A549 (cell line): ENCODE measurements at regions not wholly inside any gene's neighbourhood (a gene's known extent, or its start where the extent isn't known, plus 50 kb on each side); places are given as distances from the start of the nearest gene placed in this dataset.

Source experiments
- BHLHE40 ChIP-seq: IDR thresholded peaks from 2 replicates; pipeline ENCODE4 v1.6.1; 2012; ENCODE audit warnings: low read depth, low read length, inconsistent platforms
- EP300 ChIP-seq, 2 experiments: fragments of >200 bp; sonication (Bioruptor Twin); formaldehyde crosslinking; IDR thresholded peaks; 2 replicates in 1 of 2; 3 replicates in 1 of 2; pipeline ENCODE4 v1.6.1; 2016 to 2017
- GATA3 ChIP-seq: IDR thresholded peaks from 2 replicates; pipeline ENCODE4 v1.6.1; 2012; ENCODE audit warnings: borderline replicate concordance
- HOXA7 ChIP-seq: fragments of 250-450 bp; sonication (Bioruptor Pico); IDR thresholded peaks from 2 replicates; pipeline ENCODE4 v1.5.0; 2020; ENCODE audit warnings: mild to moderate bottlenecking, moderate library complexity
- KDM1A ChIP-seq: fragments of 200-600 bp; sonication (generic); IDR thresholded peaks from 2 replicates; pipeline ENCODE4 v1.6.1; 2016; ENCODE audit warnings: low read depth, mild to moderate bottlenecking
- MYC ChIP-seq: IDR thresholded peaks from 2 replicates; pipeline ENCODE4 v1.6.1; 2012; ENCODE audit warnings: mild to moderate bottlenecking, inconsistent platforms, low read length, improper control_type of control experiment, borderline replicate concordance
- RARB ChIP-seq: fragments of 250-450 bp; sonication (Bioruptor Pico); IDR thresholded peaks from 2 replicates; pipeline ENCODE4 v1.8.0; 2021; ENCODE audit warnings: mild to moderate bottlenecking, moderate library complexity
- REST ChIP-seq: fragments of 200-600 bp; sonication (generic); IDR thresholded peaks from 2 replicates; pipeline ENCODE4 v1.6.1; 2016; ENCODE audit warnings: antibody characterized with exemption, mild to moderate bottlenecking, moderate library complexity
- RFX5 ChIP-seq: fragments of 450-650 bp; IDR thresholded peaks from 2 replicates; pipeline ENCODE4 v1.7.1; 2014; ENCODE audit warnings: antibody characterized with exemption, mild to moderate bottlenecking, moderate library complexity
- RNF2 ChIP-seq: fragments of 200-600 bp; sonication (generic); IDR thresholded peaks from 2 replicates; pipeline ENCODE4 v1.6.1; 2016; ENCODE audit warnings: low read depth, mild to moderate bottlenecking, antibody characterized with exemption, moderate library complexity, borderline replicate concordance
- TP53 ChIP-seq: fragments of 250-450 bp; sonication (Bioruptor Pico); IDR thresholded peaks from 2 replicates; pipeline ENCODE4 v1.5.0; 2021; ENCODE audit warnings: mild to moderate bottlenecking, moderate library complexity
- ZSCAN20 ChIP-seq: fragments of 250-450 bp; sonication (Bioruptor Pico); IDR thresholded peaks from 2 replicates; pipeline ENCODE4 v1.8.0; 2022; ENCODE audit warnings: mild to moderate bottlenecking, moderate library complexity
- TF ChIP-seq, protein P1 (sequence below): fragments of >200 bp; sonication (Bioruptor Twin); formaldehyde crosslinking; IDR thresholded peaks from 3 replicates; pipeline ENCODE4 v1.5.1; 2016

DNA sequence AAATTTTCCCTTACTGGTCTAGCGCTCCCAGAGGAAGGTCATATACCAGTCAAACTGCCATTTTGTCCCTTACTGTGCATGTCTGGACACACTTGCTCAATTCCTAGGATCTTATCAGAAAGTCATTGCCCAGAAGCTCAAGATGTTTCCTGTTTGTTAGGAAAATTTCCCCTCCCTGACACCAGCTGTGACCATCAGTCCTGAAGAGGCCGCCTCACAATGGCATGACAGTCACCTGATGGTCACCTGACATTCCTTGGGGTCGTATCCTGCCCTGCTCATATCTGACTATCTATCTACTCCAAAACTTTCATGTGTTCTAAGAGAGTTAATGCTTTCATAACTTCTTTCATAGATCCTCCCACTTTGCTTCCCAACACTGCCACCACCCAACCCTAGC lies 219.9 kb downstream of the OTOR start:
- TF ChIP-seq RARB (CRISPR knock-in tag): no peak
- no peak for TF ChIP-seq RFX5
- TF ChIP-seq ZSCAN20 (CRISPR knock-in tag): no peak
- no peak for TF ChIP-seq BHLHE40
- TF ChIP-seq, protein P1, sequence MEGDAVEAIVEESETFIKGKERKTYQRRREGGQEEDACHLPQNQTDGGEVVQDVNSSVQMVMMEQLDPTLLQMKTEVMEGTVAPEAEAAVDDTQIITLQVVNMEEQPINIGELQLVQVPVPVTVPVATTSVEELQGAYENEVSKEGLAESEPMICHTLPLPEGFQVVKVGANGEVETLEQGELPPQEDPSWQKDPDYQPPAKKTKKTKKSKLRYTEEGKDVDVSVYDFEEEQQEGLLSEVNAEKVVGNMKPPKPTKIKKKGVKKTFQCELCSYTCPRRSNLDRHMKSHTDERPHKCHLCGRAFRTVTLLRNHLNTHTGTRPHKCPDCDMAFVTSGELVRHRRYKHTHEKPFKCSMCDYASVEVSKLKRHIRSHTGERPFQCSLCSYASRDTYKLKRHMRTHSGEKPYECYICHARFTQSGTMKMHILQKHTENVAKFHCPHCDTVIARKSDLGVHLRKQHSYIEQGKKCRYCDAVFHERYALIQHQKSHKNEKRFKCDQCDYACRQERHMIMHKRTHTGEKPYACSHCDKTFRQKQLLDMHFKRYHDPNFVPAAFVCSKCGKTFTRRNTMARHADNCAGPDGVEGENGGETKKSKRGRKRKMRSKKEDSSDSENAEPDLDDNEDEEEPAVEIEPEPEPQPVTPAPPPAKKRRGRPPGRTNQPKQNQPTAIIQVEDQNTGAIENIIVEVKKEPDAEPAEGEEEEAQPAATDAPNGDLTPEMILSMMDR: no peak
- no peak for TF ChIP-seq REST
- TF ChIP-seq KDM1A: no peak
- no peak for TF ChIP-seq GATA3
- TF ChIP-seq MYC: no peak
- TF ChIP-seq RNF2: no peak
- no peak for TF ChIP-seq HOXA7 (CRISPR knock-in tag)
- no peak for TF ChIP-seq TP53 (CRISPR knock-in tag)
- no peak for TF ChIP-seq EP300 (IDR thresholded peaks at IDR 0.05)
